ENCODE measurements at regions not wholly inside any gene's neighbourhood (a gene's known extent, or its start where the extent isn't known, plus 50 kb on each side); places are given as distances from the start of the nearest gene placed in this dataset.
"Not testable (repeated sequence)": the region's sequence is repeated elsewhere in the genome, so short reads cannot be mapped to it uniquely, and the experiment has no call there.

DNA sequence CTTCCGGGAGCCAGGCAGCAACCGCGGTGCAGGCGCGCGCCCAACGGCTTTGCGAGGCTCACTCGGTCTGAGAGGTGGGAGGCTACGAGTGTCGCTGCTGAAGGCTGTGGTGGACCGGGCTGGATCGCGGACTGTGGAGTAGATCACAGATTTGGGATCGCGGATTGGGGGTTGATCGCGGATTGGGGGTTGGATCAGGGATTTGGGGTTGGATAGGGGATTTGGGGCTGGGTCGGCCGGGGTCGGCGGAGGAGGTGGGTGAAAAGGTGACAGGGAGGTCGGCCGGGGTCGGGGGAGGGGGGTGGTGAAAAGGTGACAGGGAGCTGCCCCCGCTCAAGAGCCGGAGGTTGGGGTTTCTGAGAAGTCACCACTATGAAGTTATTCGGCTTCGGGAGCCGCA is 1433.6 kb upstream of the TPTE start:
- not testable (repeated sequence) for TF ChIP-seq POLR2A (IDR thresholded peaks at IDR 0.05)
- TF ChIP-seq, protein P1, sequence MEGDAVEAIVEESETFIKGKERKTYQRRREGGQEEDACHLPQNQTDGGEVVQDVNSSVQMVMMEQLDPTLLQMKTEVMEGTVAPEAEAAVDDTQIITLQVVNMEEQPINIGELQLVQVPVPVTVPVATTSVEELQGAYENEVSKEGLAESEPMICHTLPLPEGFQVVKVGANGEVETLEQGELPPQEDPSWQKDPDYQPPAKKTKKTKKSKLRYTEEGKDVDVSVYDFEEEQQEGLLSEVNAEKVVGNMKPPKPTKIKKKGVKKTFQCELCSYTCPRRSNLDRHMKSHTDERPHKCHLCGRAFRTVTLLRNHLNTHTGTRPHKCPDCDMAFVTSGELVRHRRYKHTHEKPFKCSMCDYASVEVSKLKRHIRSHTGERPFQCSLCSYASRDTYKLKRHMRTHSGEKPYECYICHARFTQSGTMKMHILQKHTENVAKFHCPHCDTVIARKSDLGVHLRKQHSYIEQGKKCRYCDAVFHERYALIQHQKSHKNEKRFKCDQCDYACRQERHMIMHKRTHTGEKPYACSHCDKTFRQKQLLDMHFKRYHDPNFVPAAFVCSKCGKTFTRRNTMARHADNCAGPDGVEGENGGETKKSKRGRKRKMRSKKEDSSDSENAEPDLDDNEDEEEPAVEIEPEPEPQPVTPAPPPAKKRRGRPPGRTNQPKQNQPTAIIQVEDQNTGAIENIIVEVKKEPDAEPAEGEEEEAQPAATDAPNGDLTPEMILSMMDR (IDR thresholded peaks at IDR 0.05): not testable (repeated sequence)

Data from heart left ventricle (tissue), 13 donors.